ENCODE measurements at regions not wholly inside any gene's neighbourhood (a gene's known extent, or its start where the extent isn't known, plus 50 kb on each side); places are given as distances from the start of the nearest gene placed in this dataset.

DNA sequence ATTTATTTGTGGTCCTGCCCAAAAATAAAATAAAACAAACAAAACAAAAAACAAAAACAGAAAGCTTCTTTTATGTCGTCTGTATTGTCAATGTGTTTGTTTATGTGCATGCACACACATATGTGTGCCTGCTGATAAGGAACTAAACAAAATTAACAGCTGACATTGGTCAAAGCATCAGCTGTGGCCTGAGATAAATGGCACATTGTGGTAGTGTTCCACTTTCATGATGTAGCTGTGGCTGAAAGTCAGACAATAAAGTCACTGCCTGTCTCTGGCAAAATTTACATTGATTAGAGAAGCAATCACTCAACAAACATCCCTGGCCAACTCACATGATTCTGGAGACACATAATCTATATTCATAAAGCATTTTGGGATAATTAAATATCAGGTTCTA is 203.4 kb upstream of the PIK3C3 start:
- POLR2A ChIA-PET, result no interaction called here
- ATAC-seq (replicated peaks in 1 of 4) (no peak), DNase-seq (no peak)
- Histone ChIP-seq H3K27ac (ENCODE audit: low read length) (no peak overlapping the region), H3K4me3 (ENCODE audit: control insufficient read depth in 1 of 2, extremely low read depth in 1 of 2, low read length in 1 of 2) (no peak overlapping the region), H3K27me3 (replicated peaks in 1 of 2; ENCODE audit: control insufficient read depth in 2 of 2, extremely low read depth in 1 of 2, insufficient read depth in 2 of 2, low read length in 1 of 2) (no peaks in the 10 kb centered on the region), H3K4me1 (ENCODE audit: control insufficient read depth in 1 of 2, extremely low read depth in 1 of 2, insufficient read depth in 2 of 2, low read length in 2 of 2) (no peaks in the 10 kb centered on the region), H3K9me3 (no peaks in the 10 kb centered on the region), H3K36me3 (ENCODE audit: control insufficient read depth in 2 of 2, extremely low read depth in 1 of 2, insufficient read depth in 1 of 2, low read length in 1 of 2) (no peaks in the 10 kb centered on the region)
- WGBS (ENCODE audit: insufficient coverage), result no CpG with 5 or more reads among the region's 1 CpG
- H3K27ac Mint-ChIP-seq, result no peak overlapping the region
- no peaks in the 10 kb centered on the region for H3K36me3 Mint-ChIP-seq
- H3K4me1 Mint-ChIP-seq, result no peaks in the 10 kb centered on the region
- CTCF ChIA-PET, result interaction anchor here in 1 of 2 donors (0.5 to 0.7 kb wide), 2 partner anchors 9 to 20 kb away, joined by 3 to 4 read pairs; no protein-coding TSS in a partner anchor
- H3K27me3 Mint-ChIP-seq, result no peaks in the 10 kb centered on the region
- peaks cover 0 to 5% (median 2%) of the 10 kb centered on the region in 3 donors for H3K9me3 Mint-ChIP-seq
- H3K4me3 Mint-ChIP-seq, result no peak overlapping the region

DNA sequence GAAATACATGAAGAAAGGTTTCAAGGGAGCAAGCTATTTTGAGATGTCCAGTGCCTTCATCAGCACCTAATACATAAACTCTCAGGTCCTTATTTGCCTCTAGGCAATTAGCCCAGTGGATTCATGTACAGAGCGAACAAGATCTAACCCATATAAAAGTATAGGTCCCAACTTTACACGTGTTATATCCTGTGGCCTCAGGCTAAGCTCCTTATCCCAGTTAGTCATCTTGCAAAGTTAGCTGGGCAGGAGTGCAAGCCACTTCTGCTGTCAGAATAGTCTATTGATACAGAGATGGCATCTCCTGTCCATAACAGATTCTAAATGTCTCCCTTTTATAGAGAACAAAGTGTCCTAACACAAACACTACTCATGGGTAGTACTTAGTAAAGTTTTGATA is 203.9 kb upstream of the PIK3C3 start:
- POLR2A ChIA-PET, result no interaction called here

DNA sequence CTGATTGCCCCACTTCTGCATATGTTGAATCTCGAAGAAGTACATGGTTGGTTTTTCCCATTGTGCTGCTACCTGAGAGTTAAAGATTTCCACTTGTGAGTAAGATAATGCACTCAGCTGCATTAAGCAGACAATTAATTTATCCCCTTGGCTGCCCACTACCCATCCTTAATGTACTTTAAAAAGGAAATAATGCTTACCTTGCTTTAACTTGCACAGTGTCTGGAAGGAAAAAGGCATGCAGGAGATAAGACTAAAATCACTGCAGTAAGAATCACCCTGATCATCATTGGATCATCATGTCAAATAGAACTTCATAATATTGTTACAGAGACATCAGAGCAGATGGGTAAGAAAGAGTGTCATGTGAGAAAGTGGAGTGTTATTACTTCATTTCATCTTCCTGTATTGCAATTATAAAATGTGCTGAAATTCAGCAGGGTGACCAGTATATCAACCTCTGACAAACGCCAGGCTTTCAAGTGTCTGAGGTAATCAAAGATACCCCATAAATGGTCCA is 207.3 kb upstream of the PIK3C3 start:
- ATAC-seq (replicated peaks in 1 of 4) (no peak), DNase-seq (no peak)
- Mint-ChIP-seq H3K27me3 (no peaks in the 10 kb centered on the region), H3K9me3 (peaks cover 0 to 2% (median 0%) of the 10 kb centered on the region in 3 donors), H3K4me1 (no peaks in the 10 kb centered on the region), H3K27ac (no peak overlapping the region), H3K4me3 (no peak overlapping the region), H3K36me3 (no peaks in the 10 kb centered on the region)
- no peak overlapping the region for H3K4me3 ChIP-seq (ENCODE audit: control insufficient read depth in 1 of 2, extremely low read depth in 1 of 2, low read length in 1 of 2)
- WGBS (ENCODE audit: insufficient coverage), result no CpG with 5 or more reads among the region's 2 CpGs
- CTCF ChIA-PET, result no interaction called here
- POLR2A ChIA-PET, result no interaction called here
- no peaks in the 10 kb centered on the region for H3K36me3 ChIP-seq (ENCODE audit: control insufficient read depth in 2 of 2, extremely low read depth in 1 of 2, insufficient read depth in 1 of 2, low read length in 1 of 2)
- H3K27ac ChIP-seq (ENCODE audit: low read length), result no peak overlapping the region
- H3K27me3 ChIP-seq (replicated peaks in 1 of 2; ENCODE audit: control insufficient read depth in 2 of 2, extremely low read depth in 1 of 2, insufficient read depth in 2 of 2, low read length in 1 of 2), result no peaks in the 10 kb centered on the region
- H3K4me1 ChIP-seq (ENCODE audit: control insufficient read depth in 1 of 2, extremely low read depth in 1 of 2, insufficient read depth in 2 of 2, low read length in 2 of 2), result no peaks in the 10 kb centered on the region
- H3K9me3 ChIP-seq, result no peaks in the 10 kb centered on the region

More for the DNA sequence above, 203.9 kb upstream of the PIK3C3 start:
- Mint-ChIP-seq H3K4me1 (no peaks in the 10 kb centered on the region), H3K9me3 (peaks cover 0 to 5% (median 2%) of the 10 kb centered on the region in 3 donors), H3K27ac (no peak overlapping the region), H3K4me3 (no peak overlapping the region), H3K27me3 (no peaks in the 10 kb centered on the region), H3K36me3 (no peaks in the 10 kb centered on the region)
- Histone ChIP-seq H3K9me3 (no peaks in the 10 kb centered on the region), H3K27ac (ENCODE audit: low read length) (no peak overlapping the region), H3K4me1 (ENCODE audit: control insufficient read depth in 1 of 2, extremely low read depth in 1 of 2, insufficient read depth in 2 of 2, low read length in 2 of 2) (no peaks in the 10 kb centered on the region), H3K27me3 (replicated peaks in 1 of 2; ENCODE audit: control insufficient read depth in 2 of 2, extremely low read depth in 1 of 2, insufficient read depth in 2 of 2, low read length in 1 of 2) (no peaks in the 10 kb centered on the region), H3K4me3 (ENCODE audit: control insufficient read depth in 1 of 2, extremely low read depth in 1 of 2, low read length in 1 of 2) (no peak overlapping the region), H3K36me3 (ENCODE audit: control insufficient read depth in 2 of 2, extremely low read depth in 1 of 2, insufficient read depth in 1 of 2, low read length in 1 of 2) (no peaks in the 10 kb centered on the region)
- WGBS (ENCODE audit: insufficient coverage), result no CpG with 5 or more reads among the region's 2 CpGs
- DNase-seq, result no peak
- CTCF ChIA-PET, result interaction anchor here in 1 of 2 donors (0.7 kb wide), 1 partner anchor 19 kb away, joined by 3 read pairs; no protein-coding TSS in a partner anchor
- no peak for ATAC-seq (replicated peaks in 1 of 4)

DNA sequence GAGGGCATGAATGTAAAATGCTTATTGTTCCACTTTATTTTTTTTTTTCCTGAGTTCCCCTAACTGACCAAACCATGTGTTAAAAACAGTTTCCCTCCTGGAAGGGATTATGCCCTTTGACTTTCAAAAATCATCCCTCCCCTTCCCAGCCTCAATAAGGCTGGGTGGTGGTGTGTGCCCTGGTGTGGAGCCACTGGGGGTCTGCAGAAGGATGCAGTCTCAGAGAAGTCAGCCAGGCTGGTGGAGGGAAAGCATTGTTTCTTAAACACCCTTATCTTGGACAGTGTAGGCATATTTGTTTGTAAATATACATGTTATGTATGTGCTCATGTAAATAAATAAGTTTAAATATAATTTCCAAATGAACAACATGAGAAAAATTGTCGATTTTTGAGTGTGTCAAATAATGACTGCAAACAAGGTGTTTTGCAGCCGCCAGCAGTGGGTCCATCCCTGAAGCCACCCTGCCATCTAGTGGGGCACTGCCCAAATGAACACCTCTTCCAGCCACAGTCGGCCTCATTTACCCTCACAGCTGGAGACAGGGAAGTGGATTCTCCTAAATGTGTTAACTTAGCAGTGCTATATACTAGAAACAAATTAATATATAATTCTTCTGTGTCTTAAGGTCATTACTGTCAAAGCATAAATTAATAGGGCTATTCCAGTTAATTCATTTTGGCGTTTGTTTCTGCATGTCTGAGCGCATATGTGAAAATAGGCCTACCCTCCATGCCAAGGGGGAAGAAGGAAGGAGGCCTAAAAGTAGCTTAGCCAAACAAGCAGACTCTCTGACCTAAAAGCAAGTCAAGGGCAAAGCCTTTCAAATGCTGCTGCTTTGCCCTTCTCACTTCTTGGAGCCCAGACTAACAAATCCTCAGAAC is 209.6 kb upstream of the PIK3C3 start:
- H3K4me1 Mint-ChIP-seq, result no peaks in the 10 kb centered on the region
- no peaks in the 10 kb centered on the region for H3K36me3 Mint-ChIP-seq
- H3K27ac Mint-ChIP-seq, result no peak overlapping the region
- H3K27ac ChIP-seq (ENCODE audit: low read length), result no peak overlapping the region
- H3K4me1 ChIP-seq (ENCODE audit: control insufficient read depth in 1 of 2, extremely low read depth in 1 of 2, insufficient read depth in 2 of 2, low read length in 2 of 2), result no peaks in the 10 kb centered on the region
- DNase-seq (peak in 1 of 35 experiments; percentile 0), ATAC-seq (replicated peaks in 1 of 4) (no peak)
- peaks cover 0 to 3% (median 2%) of the 10 kb centered on the region in 3 donors for H3K9me3 Mint-ChIP-seq
- WGBS (ENCODE audit: insufficient coverage), result no CpG with 5 or more reads among the region's 5 CpGs
- ChIA-PET POLR2A (no interaction called here), CTCF (no interaction called here)
- H3K27me3 Mint-ChIP-seq, result no peaks in the 10 kb centered on the region
- H3K27me3 ChIP-seq (replicated peaks in 1 of 2; ENCODE audit: control insufficient read depth in 2 of 2, extremely low read depth in 1 of 2, insufficient read depth in 2 of 2, low read length in 1 of 2), result no peaks in the 10 kb centered on the region
- H3K36me3 ChIP-seq (ENCODE audit: control insufficient read depth in 2 of 2, extremely low read depth in 1 of 2, insufficient read depth in 1 of 2, low read length in 1 of 2), result no peaks in the 10 kb centered on the region
- H3K4me3 ChIP-seq (ENCODE audit: control insufficient read depth in 1 of 2, extremely low read depth in 1 of 2, low read length in 1 of 2), result no peak overlapping the region
- no peak overlapping the region for H3K4me3 Mint-ChIP-seq
- H3K9me3 ChIP-seq, result no peaks in the 10 kb centered on the region

DNA sequence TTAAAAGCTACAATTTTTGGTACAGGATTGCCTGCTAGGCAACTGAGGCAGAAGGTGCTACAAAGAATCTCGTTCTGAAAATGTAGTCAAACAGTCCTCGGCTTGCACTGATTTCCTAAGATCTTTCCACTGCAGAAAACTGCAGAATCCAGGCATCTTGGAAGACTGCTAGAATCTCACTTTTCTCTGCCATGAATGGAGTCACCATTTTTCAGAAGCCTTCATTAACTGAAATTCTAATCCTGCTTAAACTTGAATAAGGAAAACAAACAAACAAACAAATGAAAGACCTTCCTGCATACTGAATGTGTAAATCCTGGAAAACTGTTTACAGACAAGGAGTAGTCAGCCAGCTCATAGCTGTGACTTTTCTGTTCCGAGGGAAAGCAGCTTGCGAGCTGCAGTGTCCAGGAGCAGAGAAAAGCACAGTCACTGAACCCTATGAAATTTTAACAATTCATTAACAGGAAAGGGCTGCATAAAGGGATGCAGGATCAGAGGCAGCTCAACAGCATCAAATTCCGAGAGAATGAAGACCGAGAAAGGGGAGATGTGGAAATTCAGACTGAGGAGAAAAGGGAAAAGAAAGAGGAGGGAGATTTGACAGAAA is 210.5 kb upstream of the PIK3C3 start:
- no peaks in the 10 kb centered on the region for H3K9me3 ChIP-seq
- ChIA-PET CTCF (no interaction called here), POLR2A (no interaction called here)
- no peak overlapping the region for H3K4me3 Mint-ChIP-seq
- 67% methylated on average over 4 of the region's 6 CpGs for WGBS (ENCODE audit: insufficient coverage)
- no peak overlapping the region for H3K27ac Mint-ChIP-seq
- no peaks in the 10 kb centered on the region for H3K4me1 ChIP-seq (ENCODE audit: control insufficient read depth in 1 of 2, extremely low read depth in 1 of 2, insufficient read depth in 2 of 2, low read length in 2 of 2)
- H3K9me3 Mint-ChIP-seq, result peaks cover 0 to 3% (median 0%) of the 10 kb centered on the region in 3 donors
- no peaks in the 10 kb centered on the region for H3K36me3 Mint-ChIP-seq
- DNase-seq, result no peak
- H3K27me3 Mint-ChIP-seq, result no peaks in the 10 kb centered on the region
- no peaks in the 10 kb centered on the region for H3K36me3 ChIP-seq (ENCODE audit: control insufficient read depth in 2 of 2, extremely low read depth in 1 of 2, insufficient read depth in 1 of 2, low read length in 1 of 2)
- H3K4me3 ChIP-seq (ENCODE audit: control insufficient read depth in 1 of 2, extremely low read depth in 1 of 2, low read length in 1 of 2), result no peak overlapping the region
- H3K27me3 ChIP-seq (replicated peaks in 1 of 2; ENCODE audit: control insufficient read depth in 2 of 2, extremely low read depth in 1 of 2, insufficient read depth in 2 of 2, low read length in 1 of 2), result no peaks in the 10 kb centered on the region
- no peak for ATAC-seq (replicated peaks in 1 of 4)
- no peak overlapping the region for H3K27ac ChIP-seq (ENCODE audit: low read length)
- no peaks in the 10 kb centered on the region for H3K4me1 Mint-ChIP-seq

DNA sequence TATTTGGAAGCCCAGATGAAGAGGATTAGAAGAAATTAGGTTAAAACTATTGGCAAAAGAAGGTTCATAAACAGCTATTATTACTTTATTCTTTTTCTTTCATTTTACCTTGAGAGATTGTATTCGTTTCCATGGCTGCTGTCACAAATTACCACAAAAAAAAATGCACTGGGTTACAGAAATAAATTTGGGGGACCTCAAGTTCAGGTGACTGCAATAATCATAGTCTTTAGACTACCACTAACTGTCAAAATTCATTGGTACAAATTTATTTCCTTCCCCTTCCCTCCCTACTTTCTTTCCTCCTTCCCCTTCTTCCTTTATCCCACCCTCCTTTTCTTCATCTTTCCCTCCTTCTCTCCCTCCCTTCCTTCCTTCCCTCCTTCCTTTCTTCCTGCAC is 217.8 kb upstream of the PIK3C3 start:
- POLR2A ChIA-PET, result no interaction called here
- DNase-seq (no peak), ATAC-seq (replicated peaks in 1 of 4) (no peak)
- H3K27me3 ChIP-seq (replicated peaks in 1 of 2; ENCODE audit: control insufficient read depth in 2 of 2, extremely low read depth in 1 of 2, insufficient read depth in 2 of 2, low read length in 1 of 2), result no peaks in the 10 kb centered on the region
- Mint-ChIP-seq H3K4me1 (no peaks in the 10 kb centered on the region), H3K9me3 (peaks cover 0 to 3% (median 0%) of the 10 kb centered on the region in 3 donors), H3K27me3 (no peaks in the 10 kb centered on the region), H3K36me3 (no peaks in the 10 kb centered on the region), H3K27ac (no peak overlapping the region), H3K4me3 (no peak overlapping the region)
- no peak overlapping the region for H3K4me3 ChIP-seq (ENCODE audit: control insufficient read depth in 1 of 2, extremely low read depth in 1 of 2, low read length in 1 of 2)
- CTCF ChIA-PET, result interaction anchor here in 1 of 2 donors (0.8 kb wide), 1 partner anchor 17 kb away, joined by 17 read pairs; no protein-coding TSS in a partner anchor
- no peaks in the 10 kb centered on the region for H3K36me3 ChIP-seq (ENCODE audit: control insufficient read depth in 2 of 2, extremely low read depth in 1 of 2, insufficient read depth in 1 of 2, low read length in 1 of 2)
- H3K27ac ChIP-seq (ENCODE audit: low read length), result no peak overlapping the region
- H3K4me1 ChIP-seq (ENCODE audit: control insufficient read depth in 1 of 2, extremely low read depth in 1 of 2, insufficient read depth in 2 of 2, low read length in 2 of 2), result no peaks in the 10 kb centered on the region
- WGBS (ENCODE audit: insufficient coverage), result no CpG with 5 or more reads among the region's 1 CpG
- H3K9me3 ChIP-seq, result no peaks in the 10 kb centered on the region

Data from T-cell (primary cell).